Activated T-helper 1 cell treated with Interleukin-2 at 50 U/mL for 16 hours (primary cell): ENCODE measurements at regions not wholly inside any gene's neighbourhood (a gene's known extent, or its start where the extent isn't known, plus 50 kb on each side); places are given as distances from the start of the nearest gene placed in this dataset.

Source experiments
- DNase-seq: peaks from one replicate; pipeline ENCODE4 v3.0.0-alpha.2; 2020; ENCODE audit warnings: low read depth

GRCh38 chr16:65445313-65446260, 323.7 kb upstream of the CDH11 start:
- no peak for DNase-seq

- DNase-seq: no peak
Measured at GRCh38 chr16:65441501-65441900, 319.6 kb upstream of the CDH11 start.

- DNase-seq: no peak
Measured at GRCh38 chr16:65429504-65430181, 307.8 kb upstream of the CDH11 start.

GRCh38 chr16:65426484-65426883, 304.6 kb upstream of the CDH11 start:
- DNase-seq: no peak

- no peak for DNase-seq
Measured at GRCh38 chr16:65422934-65423333, 301.1 kb upstream of the CDH11 start.

- DNase-seq: no peak
Measured at GRCh38 chr16:65421596-65421995, 299.7 kb upstream of the CDH11 start.

- no peak for DNase-seq
Measured at GRCh38 chr16:65418435-65418834, 296.6 kb upstream of the CDH11 start.

GRCh38 chr16:65415460-65415859, 293.6 kb upstream of the CDH11 start:
- no peak for DNase-seq

- DNase-seq: no peak
Measured at GRCh38 chr16:65414284-65414984, 292.6 kb upstream of the CDH11 start.

- no peak for DNase-seq
Measured at GRCh38 chr16:65413861-65414260, 292.0 kb upstream of the CDH11 start.

- DNase-seq: no peak
Measured at GRCh38 chr16:65410801-65411200, 288.9 kb upstream of the CDH11 start.

- no peak for DNase-seq
Measured at GRCh38 chr16:65409510-65409909, 287.6 kb upstream of the CDH11 start.

GRCh38 chr16:65406933-65407332, 285.1 kb upstream of the CDH11 start:
- DNase-seq: no peak

- DNase-seq: no peak
Measured at GRCh38 chr16:65406116-65406515, 284.3 kb upstream of the CDH11 start.

- no peak for DNase-seq
Measured at GRCh38 chr16:65394281-65394680, 272.4 kb upstream of the CDH11 start.

GRCh38 chr16:65392806-65393565, 271.1 kb upstream of the CDH11 start:
- DNase-seq: no peak

- no peak for DNase-seq
Measured at GRCh38 chr16:65388592-65388991, 266.7 kb upstream of the CDH11 start.

GRCh38 chr16:65386672-65387071, 264.8 kb upstream of the CDH11 start:
- no peak for DNase-seq

GRCh38 chr16:65384441-65384840, 262.6 kb upstream of the CDH11 start:
- DNase-seq: no peak

GRCh38 chr16:65377195-65377594, 255.3 kb upstream of the CDH11 start:
- DNase-seq: no peak

GRCh38 chr16:65376601-65377000, 254.7 kb upstream of the CDH11 start:
- no peak for DNase-seq

- DNase-seq: no peak
Measured at GRCh38 chr16:65375651-65376050, 253.8 kb upstream of the CDH11 start.
